Ovary (tissue), 3 donors: ENCODE measurements at regions not wholly inside any gene's neighbourhood (a gene's known extent, or its start where the extent isn't known, plus 50 kb on each side); places are given as distances from the start of the nearest gene placed in this dataset.

Experiments used
- EP300 ChIP-seq: sonication (generic); formaldehyde crosslinking; IDR thresholded peaks from one replicate; pipeline ENCODE4 v1.6.1; 2017; ENCODE audit warnings: antibody characterized with exemption
- POLR2A ChIP-seq: fragments of 450-650 bp; IDR thresholded peaks from one replicate; pipeline ENCODE4 v1.6.1; 2017; ENCODE audit warnings: antibody characterized with exemption, mild to moderate bottlenecking, moderate library complexity
- TF ChIP-seq, protein P1 (sequence below), 3 donors: fragments of 450-650 bp in 2 of 3; fragments of 200-600 bp in 1 of 3; IDR thresholded peaks; one replicate each; pipeline versions ENCODE4 v1.5.1 to v1.8.0; 2016 to 2022; ENCODE audit warnings: antibody characterized with exemption in 3 of 3, mild to moderate bottlenecking in 1 of 3
- donor health status: DM: no; HTN: no; CAD: no.

DNA sequence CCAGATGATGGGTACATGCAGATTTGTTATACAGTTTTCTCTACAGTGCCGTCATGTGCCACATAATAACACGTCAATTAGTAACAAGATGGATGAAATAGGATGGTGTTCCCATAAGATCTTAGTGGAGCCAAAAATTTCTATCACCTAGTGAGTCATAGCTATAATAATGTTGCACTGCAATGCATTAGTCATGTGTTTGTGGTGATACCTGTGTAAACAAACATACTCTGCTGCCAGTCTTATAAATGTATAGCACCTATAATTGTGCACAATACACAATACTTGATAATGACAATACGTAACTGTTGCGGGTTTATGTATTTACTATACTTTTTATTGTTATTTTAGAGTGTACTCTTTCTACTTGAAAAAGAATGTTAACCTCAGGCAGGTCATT lies 865.4 kb downstream of the MAT2B start:
- TF ChIP-seq, protein P1, sequence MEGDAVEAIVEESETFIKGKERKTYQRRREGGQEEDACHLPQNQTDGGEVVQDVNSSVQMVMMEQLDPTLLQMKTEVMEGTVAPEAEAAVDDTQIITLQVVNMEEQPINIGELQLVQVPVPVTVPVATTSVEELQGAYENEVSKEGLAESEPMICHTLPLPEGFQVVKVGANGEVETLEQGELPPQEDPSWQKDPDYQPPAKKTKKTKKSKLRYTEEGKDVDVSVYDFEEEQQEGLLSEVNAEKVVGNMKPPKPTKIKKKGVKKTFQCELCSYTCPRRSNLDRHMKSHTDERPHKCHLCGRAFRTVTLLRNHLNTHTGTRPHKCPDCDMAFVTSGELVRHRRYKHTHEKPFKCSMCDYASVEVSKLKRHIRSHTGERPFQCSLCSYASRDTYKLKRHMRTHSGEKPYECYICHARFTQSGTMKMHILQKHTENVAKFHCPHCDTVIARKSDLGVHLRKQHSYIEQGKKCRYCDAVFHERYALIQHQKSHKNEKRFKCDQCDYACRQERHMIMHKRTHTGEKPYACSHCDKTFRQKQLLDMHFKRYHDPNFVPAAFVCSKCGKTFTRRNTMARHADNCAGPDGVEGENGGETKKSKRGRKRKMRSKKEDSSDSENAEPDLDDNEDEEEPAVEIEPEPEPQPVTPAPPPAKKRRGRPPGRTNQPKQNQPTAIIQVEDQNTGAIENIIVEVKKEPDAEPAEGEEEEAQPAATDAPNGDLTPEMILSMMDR (IDR thresholded peaks at IDR 0.05): no peak
- TF ChIP-seq EP300 (no peak), POLR2A (no peak)
